ENCODE measurements at regions not wholly inside any gene's neighbourhood (a gene's known extent, or its start where the extent isn't known, plus 50 kb on each side); places are given as distances from the start of the nearest gene placed in this dataset.
"Not testable (repeated sequence)": the region's sequence is repeated elsewhere in the genome, so short reads cannot be mapped to it uniquely, and the experiment has no call there.

- TF ChIP-seq CTCF (IDR thresholded peaks at IDR 0.05): no peak
- no peak for DNase-seq
- Histone ChIP-seq H3K4me1 (peaks cover 0 to 28% (median 0%) of the 10 kb centered on the region in 4 donors), H3K27me3 (no peaks in the 10 kb centered on the region), H3K9me3 (no peaks in the 10 kb centered on the region), H3K36me3 (no peaks in the 10 kb centered on the region), H3K27ac (no peak overlapping the region), H3K4me3 (no peak overlapping the region)
- intact Hi-C loops (cut with DNase I; ENCODE audit: low total_unique reads): no loop called here
Measured at GRCh38 chr11:96748639-96749370, 359.0 kb downstream of the JRKL start.

- H3K27me3 ChIP-seq; H3K36me3 ChIP-seq; H3K4me3 ChIP-seq; intact Hi-C loops (cut with DNase I; ENCODE audit: low total_unique reads); H3K27ac ChIP-seq; H3K9me3 ChIP-seq; DNase-seq: not testable (repeated sequence)
- peaks cover 0 to 28% (median 0%) of the 10 kb centered on the region in 4 donors for H3K4me1 ChIP-seq
Measured at GRCh38 chr11:96751807-96752206, 362.0 kb downstream of the JRKL start.

- no peak overlapping the region for H3K27ac ChIP-seq
- intact Hi-C loops (cut with DNase I; ENCODE audit: low total_unique reads): no loop called here
- TF ChIP-seq CTCF (IDR thresholded peaks at IDR 0.05): no peak
Measured at GRCh38 chr11:96752221-96752620, 362.4 kb downstream of the JRKL start.

GRCh38 chr11:96753997-96754396 lies 364.2 kb downstream of the JRKL start:
- H3K4me3 ChIP-seq: no peak overlapping the region
- no peaks in the 10 kb centered on the region for H3K36me3 ChIP-seq
- no peaks in the 10 kb centered on the region for H3K27me3 ChIP-seq
- no peak for DNase-seq
- no peak overlapping the region for H3K27ac ChIP-seq
- no peak for TF ChIP-seq CTCF (IDR thresholded peaks at IDR 0.05)
- H3K9me3 ChIP-seq: no peaks in the 10 kb centered on the region
- intact Hi-C loops (cut with DNase I; ENCODE audit: low total_unique reads): no loop called here
- H3K4me1 ChIP-seq: peaks cover 0 to 13% (median 0%) of the 10 kb centered on the region in 4 donors

More at GRCh38 chr11:96752221-96752620, 362.4 kb downstream of the JRKL start:
- Histone ChIP-seq H3K4me1 (peaks cover 0 to 28% (median 0%) of the 10 kb centered on the region in 4 donors), H3K36me3 (no peaks in the 10 kb centered on the region), H3K9me3 (no peaks in the 10 kb centered on the region), H3K27me3 (no peaks in the 10 kb centered on the region), H3K4me3 (no peak overlapping the region)
- DNase-seq: no peak

GRCh38 chr11:96755209-96755608 lies 365.4 kb downstream of the JRKL start:
- intact Hi-C loops (cut with DNase I; ENCODE audit: low total_unique reads): no loop called here
- no peaks in the 10 kb centered on the region for H3K36me3 ChIP-seq
- no peak overlapping the region for H3K27ac ChIP-seq
- no peak for DNase-seq
- no peaks in the 10 kb centered on the region for H3K9me3 ChIP-seq
- no peak overlapping the region for H3K4me3 ChIP-seq
- TF ChIP-seq CTCF (IDR thresholded peaks at IDR 0.05): no peak
- H3K27me3 ChIP-seq: no peaks in the 10 kb centered on the region
- H3K4me1 ChIP-seq: peaks cover 0 to 7% (median 0%) of the 10 kb centered on the region in 4 donors

- Histone ChIP-seq H3K4me1 (peaks cover 0 to 7% (median 0%) of the 10 kb centered on the region in 4 donors), H3K4me3 (no peak overlapping the region), H3K9me3 (no peaks in the 10 kb centered on the region), H3K27ac (no peak overlapping the region), H3K27me3 (no peaks in the 10 kb centered on the region), H3K36me3 (no peaks in the 10 kb centered on the region)
- intact Hi-C loops (cut with DNase I; ENCODE audit: low total_unique reads): no loop called here
- no peak for DNase-seq
- no peak for TF ChIP-seq CTCF (IDR thresholded peaks at IDR 0.05)
Measured at GRCh38 chr11:96755752-96756151, 365.9 kb downstream of the JRKL start.

Data from tibial artery (tissue), 4 donors.